IPS-NIHi11 (cell line): ENCODE measurements at regions not wholly inside any gene's neighbourhood (a gene's known extent, or its start where the extent isn't known, plus 50 kb on each side); places are given as distances from the start of the nearest gene placed in this dataset.
A peak's percentile ranks its signal among the peaks of the same experiment; 100 is the strongest.

Source experiments
- DNase-seq: peaks from one replicate; pipeline ENCODE4 v3.0.0; 2012; ENCODE audit warnings: mixed read lengths, low spot score

DNA sequence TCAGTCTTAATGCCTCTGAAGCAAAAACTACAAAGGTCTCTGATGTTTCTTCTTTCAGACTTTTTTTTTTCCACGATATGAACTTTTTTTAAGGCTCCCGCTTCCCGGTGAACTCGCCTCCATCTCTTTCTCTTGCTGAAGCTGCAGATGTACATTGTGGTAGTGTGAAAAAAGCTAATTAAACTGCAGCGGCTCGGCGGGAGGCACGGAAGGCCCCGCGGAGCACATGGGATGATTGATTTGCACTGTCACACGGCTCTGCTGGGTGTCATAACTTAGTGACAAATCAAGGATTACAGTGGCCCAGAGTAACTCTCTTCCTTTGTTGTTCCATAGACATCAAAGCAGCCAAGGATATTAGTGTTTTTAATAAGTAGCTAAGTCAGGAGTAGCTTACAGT lies 196.3 kb downstream of the AXIN2 start:
- no peak for DNase-seq

DNA sequence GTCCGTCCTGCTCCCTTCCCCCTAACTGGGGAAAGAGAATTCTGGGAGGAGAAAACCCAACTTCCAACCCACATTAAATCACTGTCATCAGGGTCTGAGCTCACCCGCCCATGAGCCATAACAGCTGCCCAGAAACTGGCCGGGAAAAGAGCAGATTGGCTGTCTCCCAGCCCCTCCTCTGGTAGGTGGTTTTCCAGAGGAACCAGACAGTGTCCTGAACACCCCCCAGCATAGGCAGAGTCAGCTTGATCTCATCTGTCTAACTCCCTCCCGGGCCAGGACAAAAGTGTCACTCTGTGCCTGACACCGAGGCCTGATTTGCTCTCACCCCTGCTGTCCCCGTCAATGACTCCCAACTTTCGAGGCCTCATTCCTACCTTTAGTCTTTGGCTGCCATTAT lies 197.0 kb downstream of the AXIN2 start:
- DNase-seq, result no peak

- no peak for DNase-seq
These were observed 198.6 kb downstream of the AXIN2 start for GRCh38 chr17:65362826-65363225.

DNA sequence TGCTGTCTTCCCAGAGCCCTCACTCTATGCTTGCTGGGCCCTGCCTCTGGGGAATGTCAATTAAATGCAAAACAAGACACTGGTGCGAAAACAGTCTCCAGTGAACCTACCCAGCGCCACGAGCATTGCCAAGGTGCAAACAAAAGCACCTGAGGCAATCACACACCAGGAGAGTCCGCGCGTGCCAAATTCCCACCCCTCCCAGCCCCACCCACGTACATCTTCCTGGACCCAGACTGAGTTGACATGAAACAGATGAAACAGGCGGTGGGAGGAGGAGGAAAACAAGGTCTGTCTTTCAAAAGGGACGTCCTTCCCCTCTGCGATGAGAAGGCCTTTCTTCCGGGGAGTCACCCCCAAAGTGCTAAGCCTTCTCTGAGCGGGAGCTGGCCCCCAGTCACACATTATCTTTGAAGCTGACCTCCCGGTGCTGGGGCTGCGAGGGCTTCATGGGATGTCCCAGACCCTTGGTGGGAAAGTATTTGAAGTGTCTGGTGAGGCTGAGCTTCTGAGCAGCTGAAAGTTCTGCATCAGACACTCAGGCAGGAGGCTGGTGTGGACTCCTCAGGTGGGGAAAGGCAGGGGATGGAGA lies 200.4 kb downstream of the AXIN2 start:
- DNase-seq, result no peak

DNA sequence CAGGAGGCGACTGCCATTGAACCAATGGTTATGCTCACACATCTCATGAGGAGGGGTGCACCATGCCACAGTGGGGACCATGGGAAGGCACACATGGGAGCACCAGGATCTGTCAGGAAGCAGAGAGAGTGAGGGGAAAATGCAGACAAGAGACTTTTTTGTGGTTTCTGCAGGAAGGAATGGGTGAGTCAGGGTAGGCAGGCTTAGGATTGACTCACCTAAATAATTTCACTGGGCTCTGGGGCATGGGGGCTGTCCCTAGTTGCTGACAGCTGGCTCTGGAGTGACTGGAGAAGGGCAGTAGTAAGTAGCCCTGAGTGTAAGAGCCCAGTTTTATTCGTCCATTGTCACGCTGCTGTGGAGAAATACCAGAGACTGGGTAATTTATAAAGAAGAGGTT lies 202.4 kb downstream of the AXIN2 start:
- DNase-seq, result no peak

GRCh38 chr17:65356536-65356935 lies 204.9 kb downstream of the AXIN2 start:
- DNase-seq, result no peak

DNA sequence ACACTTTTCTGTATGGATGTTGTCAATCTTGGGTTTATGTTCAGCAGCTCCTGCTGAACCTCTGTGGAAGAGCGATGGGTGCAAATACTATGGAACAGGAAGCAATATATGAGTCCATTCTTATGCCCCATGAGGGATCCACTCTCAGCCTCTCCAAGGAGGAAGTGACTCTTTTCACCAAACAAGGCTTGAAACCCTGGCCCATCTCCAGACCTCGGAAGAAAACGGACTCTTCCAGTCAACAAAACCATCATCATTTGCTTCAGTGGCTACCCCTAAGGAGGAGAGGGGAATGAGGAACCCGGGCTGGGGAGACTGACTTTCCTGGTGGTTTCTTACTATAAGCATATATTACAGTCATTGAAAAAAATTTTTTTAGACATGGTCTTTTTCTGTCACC lies 206.2 kb downstream of the AXIN2 start:
- no peak for DNase-seq

GRCh38 chr17:65349916-65350315 lies 211.5 kb downstream of the AXIN2 start:
- DNase-seq, result no peak

GRCh38 chr17:65346166-65346565 lies 209.0 kb downstream of the RGS9 start:
- DNase-seq, result no peak

GRCh38 chr17:65345261-65346005 lies 208.3 kb downstream of the RGS9 start:
- no peak for DNase-seq

GRCh38 chr17:65340401-65340800 lies 203.2 kb downstream of the RGS9 start:
- DNase-seq, result no peak

DNA sequence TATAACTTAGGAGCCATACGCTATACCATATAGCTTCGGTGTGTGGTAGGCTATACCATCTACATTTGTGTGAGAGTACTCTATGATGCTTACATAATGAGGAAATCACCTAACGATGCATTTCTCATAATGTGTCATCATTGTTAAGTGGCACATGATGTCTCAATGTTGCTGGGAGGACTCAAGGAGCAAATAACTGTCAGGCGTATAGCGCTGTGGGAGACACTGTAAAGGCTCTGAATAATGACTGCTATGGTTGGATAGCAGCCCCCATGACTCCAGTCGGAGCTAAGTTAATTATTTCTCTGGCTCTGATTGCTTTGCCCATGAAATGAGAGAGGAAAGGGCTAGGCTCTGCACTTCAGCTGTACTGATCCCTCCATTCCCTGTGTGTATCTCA lies 197.2 kb downstream of the RGS9 start:
- no peak for DNase-seq

- no peak for DNase-seq
These were observed 195.6 kb downstream of the RGS9 start for GRCh38 chr17:65332779-65333178.

DNA sequence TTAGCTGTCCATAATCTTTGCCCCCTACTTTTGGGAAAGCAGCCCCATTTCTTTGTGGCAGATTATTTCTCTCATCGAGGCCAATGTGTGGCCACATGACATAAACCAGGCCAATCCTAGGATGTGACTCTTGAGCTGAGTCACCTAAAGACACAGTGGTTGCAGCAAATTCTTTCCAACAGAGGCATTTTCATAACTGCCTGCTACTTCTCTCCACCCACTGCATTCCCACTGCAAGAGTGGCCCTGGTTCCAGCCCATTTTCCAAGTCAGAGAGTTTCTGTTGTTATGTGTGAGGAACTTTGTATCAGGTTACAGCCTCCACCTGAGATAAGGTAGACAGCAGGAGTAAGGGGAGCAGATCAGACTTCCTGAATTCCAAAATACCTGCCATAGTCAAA lies 195.2 kb downstream of the RGS9 start:
- DNase-seq, result no peak

DNA sequence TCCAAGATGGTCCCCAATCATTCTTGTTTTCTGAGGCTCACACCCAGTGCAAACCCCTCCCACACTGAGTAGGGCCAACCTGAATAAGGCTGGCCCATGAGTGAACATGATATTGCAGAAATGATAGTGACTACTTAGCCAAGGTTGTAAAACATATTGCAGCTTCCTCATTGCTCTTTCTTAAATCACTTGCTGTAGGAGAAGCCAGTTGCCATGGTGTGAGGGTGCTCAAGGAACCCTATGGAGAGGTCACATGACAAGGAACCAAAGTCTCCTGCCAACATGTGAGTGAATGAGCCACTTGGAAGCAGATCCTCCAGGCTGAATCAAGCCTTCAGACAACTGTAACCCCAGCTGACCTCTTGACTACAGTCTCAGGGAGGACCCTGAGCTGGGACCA lies 191.4 kb downstream of the RGS9 start:
- no peak for DNase-seq

- no peak for DNase-seq
These were observed 187.6 kb downstream of the RGS9 start for GRCh38 chr17:65324611-65325342.

- peak; percentile 24 for DNase-seq
These were observed 185.9 kb downstream of the RGS9 start for GRCh38 chr17:65323049-65323448.

DNA sequence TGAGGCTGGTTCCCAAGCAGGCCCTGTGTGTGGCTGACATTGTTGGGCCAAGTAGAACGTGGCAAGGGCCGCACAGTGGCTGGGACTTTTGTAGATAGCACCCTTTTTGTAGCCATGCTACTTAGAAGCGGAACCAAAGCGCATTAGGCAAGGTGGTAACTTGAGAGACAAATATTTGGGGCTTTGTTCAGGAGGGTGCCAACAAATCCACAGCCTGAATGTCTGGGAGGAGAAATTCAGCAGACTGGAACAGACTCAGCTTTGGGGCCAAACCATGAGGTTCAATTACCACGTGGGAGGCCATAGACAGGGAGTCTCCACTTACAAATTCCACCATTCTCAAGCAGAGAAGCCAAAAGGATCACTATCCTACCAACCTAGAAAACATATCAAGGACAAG lies 183.7 kb downstream of the RGS9 start:
- DNase-seq, result no peak

- no peak for DNase-seq
These were observed 177.0 kb downstream of the RGS9 start for GRCh38 chr17:65314212-65314611.

DNA sequence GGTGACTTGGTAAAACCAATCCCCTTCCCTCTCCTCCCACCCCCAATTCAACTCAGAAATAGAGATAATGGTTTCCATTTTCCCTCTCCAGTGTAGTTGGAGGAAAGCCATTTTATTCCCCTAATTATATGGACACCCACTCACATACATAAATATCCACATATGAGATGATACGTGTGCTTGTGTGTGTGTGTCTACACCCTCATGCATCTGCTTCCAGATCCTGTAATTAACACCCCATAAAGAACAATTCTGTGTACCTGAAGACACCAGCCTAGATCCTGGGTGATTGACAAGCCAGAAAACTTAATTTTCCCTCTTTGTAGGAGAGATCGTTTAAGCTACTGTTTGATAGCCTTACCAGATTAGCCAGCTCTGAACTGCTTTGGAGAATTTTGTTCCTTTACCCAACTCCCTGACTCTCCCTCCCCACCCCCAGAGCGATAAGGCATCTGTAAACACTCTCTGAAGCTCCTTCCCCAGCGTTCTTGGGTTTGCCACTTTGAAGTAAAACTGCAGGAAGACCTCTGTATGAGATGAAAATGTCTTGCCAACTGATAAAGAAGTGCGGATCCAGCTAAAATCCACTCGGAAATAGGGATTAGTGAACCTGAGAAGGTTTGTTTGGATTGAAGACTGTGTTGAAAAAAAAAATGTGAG lies 175.7 kb downstream of the RGS9 start:
- no peak for DNase-seq

- no peak for DNase-seq
These were observed 174.1 kb downstream of the RGS9 start for GRCh38 chr17:65311261-65311660.

GRCh38 chr17:65307961-65308316 lies 170.8 kb downstream of the RGS9 start:
- no peak for DNase-seq
